Smooth muscle cell of the brain vasculature (primary cell): ENCODE measurements at regions not wholly inside any gene's neighbourhood (a gene's known extent, or its start where the extent isn't known, plus 50 kb on each side); places are given as distances from the start of the nearest gene placed in this dataset.
"Not testable (repeated sequence)": the region's sequence is repeated elsewhere in the genome, so short reads cannot be mapped to it uniquely, and the experiment has no call there.

Experiments
- DNase-seq: peaks from one replicate; pipeline ENCODE4 v3.0.0-alpha.2; 2012; ENCODE audit warnings: low read depth, low spot score

GRCh38 chr2:199216253-199216652 is 241.5 kb downstream of the SATB2 start:
- no peak for DNase-seq

- DNase-seq: no peak
Observed at GRCh38 chr2:199207011-199207410, 250.7 kb downstream of the SATB2 start.

GRCh38 chr2:199206536-199206935 is 251.2 kb downstream of the SATB2 start:
- DNase-seq: no peak

- DNase-seq: no peak
Observed at GRCh38 chr2:199202964-199203363, 254.8 kb downstream of the SATB2 start.

GRCh38 chr2:199201539-199201938 is 256.2 kb downstream of the SATB2 start:
- DNase-seq: no peak

GRCh38 chr2:199199797-199200196 is 257.9 kb downstream of the SATB2 start:
- no peak for DNase-seq

- DNase-seq: no peak
Observed at GRCh38 chr2:199197448-199197847, 260.3 kb downstream of the SATB2 start.

GRCh38 chr2:199196686-199197085 is 261.1 kb downstream of the SATB2 start:
- DNase-seq: no peak

GRCh38 chr2:199195927-199196502 is 261.7 kb downstream of the SATB2 start:
- DNase-seq: no peak

GRCh38 chr2:199191461-199191860 is 266.3 kb downstream of the SATB2 start:
- DNase-seq: no peak

- no peak for DNase-seq
Observed at GRCh38 chr2:199189229-199189628, 268.5 kb downstream of the SATB2 start.

GRCh38 chr2:199186301-199186751 is 271.4 kb downstream of the SATB2 start:
- no peak for DNase-seq

GRCh38 chr2:199185174-199185573 is 272.6 kb downstream of the SATB2 start:
- DNase-seq: not testable (repeated sequence)

- no peak for DNase-seq
Observed at GRCh38 chr2:199163613-199164458, 293.9 kb downstream of the SATB2 start.

GRCh38 chr2:199160677-199161465 is 296.9 kb downstream of the SATB2 start:
- no peak for DNase-seq

- DNase-seq: no peak
Observed at GRCh38 chr2:199160081-199160480, 297.7 kb downstream of the SATB2 start.

- DNase-seq: no peak
Observed at GRCh38 chr2:199148076-199148845, 309.5 kb downstream of the SATB2 start.

- no peak for DNase-seq
Observed at GRCh38 chr2:199147216-199147615, 310.5 kb downstream of the SATB2 start.

GRCh38 chr2:199144546-199144945 is 313.2 kb downstream of the SATB2 start:
- DNase-seq: no peak

- no peak for DNase-seq
Observed at GRCh38 chr2:199144036-199144435, 313.7 kb downstream of the SATB2 start.

- DNase-seq: no peak
Observed at GRCh38 chr2:199136681-199137080, 321.1 kb downstream of the SATB2 start.

GRCh38 chr2:199136242-199136641 is 321.5 kb downstream of the SATB2 start:
- DNase-seq: no peak
